Left renal pelvis (tissue), 4 donors: ENCODE measurements at regions not wholly inside any gene's neighbourhood (a gene's known extent, or its start where the extent isn't known, plus 50 kb on each side); places are given as distances from the start of the nearest gene placed in this dataset.

Source experiments
- DNase-seq, 4 donors: peaks; one replicate each; pipeline ENCODE4 v3.0.0-alpha.2; 2013; ENCODE audit warnings: low read depth in 4 of 4, low spot score in 3 of 4

- DNase-seq: no peak
These were observed 511.6 kb downstream of the PLCL1 start for GRCh38 chr2:198315791-198316630.

GRCh38 chr2:198314559-198315153, 510.3 kb downstream of the PLCL1 start:
- DNase-seq: peak in 3 of 4 donors; percentile 26 to 35 (median 27)

GRCh38 chr2:198312596-198313483, 508.4 kb downstream of the PLCL1 start:
- DNase-seq: no peak

- no peak for DNase-seq
These were observed 506.6 kb downstream of the PLCL1 start for GRCh38 chr2:198311020-198311419.

- DNase-seq: peak in 3 of 4 donors; percentile 31 to 35 (median 34)
These were observed 505.4 kb downstream of the PLCL1 start for GRCh38 chr2:198309673-198310280.

- DNase-seq: no peak
These were observed 504.7 kb downstream of the PLCL1 start for GRCh38 chr2:198309081-198309480.

- no peak for DNase-seq
These were observed 504.0 kb downstream of the PLCL1 start for GRCh38 chr2:198308368-198308767.

- no peak for DNase-seq
These were observed 502.7 kb downstream of the PLCL1 start for GRCh38 chr2:198307093-198307492.

- DNase-seq: no peak
These were observed 500.5 kb downstream of the PLCL1 start for GRCh38 chr2:198304859-198305258.

- DNase-seq: no peak
These were observed 493.0 kb downstream of the PLCL1 start for GRCh38 chr2:198297350-198297749.

- DNase-seq: peak; percentile 44 to 63 (median 60)
These were observed 492.4 kb downstream of the PLCL1 start for GRCh38 chr2:198296665-198297308.

GRCh38 chr2:198293281-198293680, 488.9 kb downstream of the PLCL1 start:
- DNase-seq: no peak

- DNase-seq: no peak
These were observed 485.4 kb downstream of the PLCL1 start for GRCh38 chr2:198289811-198290210.

GRCh38 chr2:198287706-198288105, 483.3 kb downstream of the PLCL1 start:
- DNase-seq: no peak

- no peak for DNase-seq
These were observed 480.8 kb downstream of the PLCL1 start for GRCh38 chr2:198285216-198285615.

GRCh38 chr2:198283146-198283545, 478.8 kb downstream of the PLCL1 start:
- DNase-seq: no peak

- DNase-seq: no peak
These were observed 477.7 kb downstream of the PLCL1 start for GRCh38 chr2:198282061-198282460.

- no peak for DNase-seq
These were observed 475.8 kb downstream of the PLCL1 start for GRCh38 chr2:198280145-198280544.

GRCh38 chr2:198279026-198279425, 474.6 kb downstream of the PLCL1 start:
- no peak for DNase-seq

- no peak for DNase-seq
These were observed 472.8 kb downstream of the PLCL1 start for GRCh38 chr2:198277181-198277580.
